Activated naive CD8-positive, alpha-beta T cell treated with anti-CD3 and anti-CD28 coated beads, Interleukin-2, amount 10 ng/mL, durations not matched to agents 7 days and 5 days (primary cell): ENCODE measurements at regions not wholly inside any gene's neighbourhood (a gene's known extent, or its start where the extent isn't known, plus 50 kb on each side); places are given as distances from the start of the nearest gene placed in this dataset.

Experiments used
- ATAC-seq: fragments of 150-1000 bp; cut with Tn5 transposase; one replicate; pipeline ENCODE4 v1.10.0; 2021; ENCODE audit warnings: low read depth, moderate library complexity
- POLR2A ChIA-PET: fragments of 350-600 bp; sonication (Branson Sonifier 250); formaldehyde crosslinking; loops from one replicate; lab custom pipeline; 2021; ENCODE audit warnings: antibody characterized with exemption; lab: Charles Lee
- DNase-seq: peaks from one replicate; pipeline ENCODE4 v3.0.0; 2021
- H3K27ac Mint-ChIP-seq: one replicate; pipeline ENCODE4 v1.8.0; 2022; ENCODE audit warnings: mild to moderate bottlenecking, mixed read lengths
- H3K27me3 Mint-ChIP-seq: one replicate; pipeline ENCODE4 v1.8.0; 2022; ENCODE audit warnings: mild to moderate bottlenecking, moderate library complexity, mixed read lengths
- H3K36me3 Mint-ChIP-seq: one replicate; pipeline ENCODE4 v1.8.0; 2021; ENCODE audit warnings: mild to moderate bottlenecking, mixed read lengths
- H3K4me1 Mint-ChIP-seq: one replicate; pipeline ENCODE4 v1.8.0; 2021; ENCODE audit warnings: mixed read lengths
- H3K4me3 Mint-ChIP-seq: one replicate; pipeline ENCODE4 v1.8.0; 2022; ENCODE audit warnings: mild to moderate bottlenecking, moderate library complexity, mixed read lengths
- H3K9me3 Mint-ChIP-seq: one replicate; pipeline ENCODE4 v1.8.0; 2021; ENCODE audit warnings: mixed read lengths

- Mint-ChIP-seq H3K9me3 (no peaks in the 10 kb centered on the region), H3K27me3 (no peaks in the 10 kb centered on the region), H3K4me3 (no peak overlapping the region), H3K36me3 (no peaks in the 10 kb centered on the region), H3K4me1 (no peaks in the 10 kb centered on the region), H3K27ac (no peak overlapping the region)
- no peak for ATAC-seq
- no peak for DNase-seq
- POLR2A ChIA-PET = no interaction called here
Observed at GRCh38 chr4:124282301-124282898, 430.1 kb downstream of the ANKRD50 start.

GRCh38 chr4:124288706-124289486 is 423.6 kb downstream of the ANKRD50 start:
- no peak for DNase-seq
- H3K9me3 Mint-ChIP-seq = no peaks in the 10 kb centered on the region
- H3K36me3 Mint-ChIP-seq = no peaks in the 10 kb centered on the region
- H3K27ac Mint-ChIP-seq = no peak overlapping the region
- H3K27me3 Mint-ChIP-seq = no peaks in the 10 kb centered on the region
- H3K4me3 Mint-ChIP-seq = no peak overlapping the region
- POLR2A ChIA-PET = no interaction called here
- no peaks in the 10 kb centered on the region for H3K4me1 Mint-ChIP-seq
- no peak for ATAC-seq

GRCh38 chr4:124290678-124291077 is 421.9 kb downstream of the ANKRD50 start:
- POLR2A ChIA-PET = no interaction called here
- no peaks in the 10 kb centered on the region for H3K4me1 Mint-ChIP-seq
- no peak overlapping the region for H3K27ac Mint-ChIP-seq
- H3K4me3 Mint-ChIP-seq = no peak overlapping the region
- no peak for DNase-seq
- no peaks in the 10 kb centered on the region for H3K27me3 Mint-ChIP-seq
- no peaks in the 10 kb centered on the region for H3K36me3 Mint-ChIP-seq
- ATAC-seq = no peak
- no peaks in the 10 kb centered on the region for H3K9me3 Mint-ChIP-seq

GRCh38 chr4:124295413-124295812 is 417.1 kb downstream of the ANKRD50 start:
- Mint-ChIP-seq H3K36me3 (no peaks in the 10 kb centered on the region), H3K9me3 (no peaks in the 10 kb centered on the region), H3K4me1 (no peaks in the 10 kb centered on the region), H3K27me3 (no peaks in the 10 kb centered on the region), H3K27ac (no peak overlapping the region), H3K4me3 (no peak overlapping the region)
- ATAC-seq = no peak
- DNase-seq = no peak
- POLR2A ChIA-PET = no interaction called here

GRCh38 chr4:124304941-124305340 is 407.6 kb downstream of the ANKRD50 start:
- Mint-ChIP-seq H3K27ac (no peak overlapping the region), H3K27me3 (peaks cover 5% of the 10 kb centered on the region), H3K9me3 (no peaks in the 10 kb centered on the region), H3K4me3 (no peak overlapping the region), H3K4me1 (no peaks in the 10 kb centered on the region), H3K36me3 (no peaks in the 10 kb centered on the region)
- POLR2A ChIA-PET = no interaction called here
- no peak for ATAC-seq
- no peak for DNase-seq

- no peaks in the 10 kb centered on the region for H3K4me1 Mint-ChIP-seq
- H3K9me3 Mint-ChIP-seq = no peaks in the 10 kb centered on the region
- no peaks in the 10 kb centered on the region for H3K36me3 Mint-ChIP-seq
- POLR2A ChIA-PET = no interaction called here
- no peak for ATAC-seq
- H3K4me3 Mint-ChIP-seq = no peak overlapping the region
- H3K27me3 Mint-ChIP-seq = peaks cover 5% of the 10 kb centered on the region
- DNase-seq = no peak
- H3K27ac Mint-ChIP-seq = no peak overlapping the region
Observed at GRCh38 chr4:124306352-124306751, 406.2 kb downstream of the ANKRD50 start.

- ATAC-seq (no peak), DNase-seq (no peak)
- H3K27ac Mint-ChIP-seq = no peak overlapping the region
- no peak overlapping the region for H3K4me3 Mint-ChIP-seq
- H3K27me3 Mint-ChIP-seq = peaks cover 5% of the 10 kb centered on the region
- no peaks in the 10 kb centered on the region for H3K9me3 Mint-ChIP-seq
- POLR2A ChIA-PET = no interaction called here
- no peaks in the 10 kb centered on the region for H3K4me1 Mint-ChIP-seq
- H3K36me3 Mint-ChIP-seq = no peaks in the 10 kb centered on the region
Observed at GRCh38 chr4:124307143-124307542, 405.4 kb downstream of the ANKRD50 start.

GRCh38 chr4:124318292-124318691 is 394.2 kb downstream of the ANKRD50 start:
- Mint-ChIP-seq H3K4me1 (no peaks in the 10 kb centered on the region), H3K36me3 (no peaks in the 10 kb centered on the region), H3K27ac (no peak overlapping the region), H3K27me3 (peaks cover 5% of the 10 kb centered on the region), H3K4me3 (no peak overlapping the region), H3K9me3 (no peaks in the 10 kb centered on the region)
- DNase-seq (no peak), ATAC-seq (no peak)
- POLR2A ChIA-PET = no interaction called here

GRCh38 chr4:124321364-124321763 is 391.2 kb downstream of the ANKRD50 start:
- Mint-ChIP-seq H3K4me1 (no peaks in the 10 kb centered on the region), H3K36me3 (no peaks in the 10 kb centered on the region), H3K27me3 (peaks cover 5% of the 10 kb centered on the region), H3K27ac (no peak overlapping the region), H3K9me3 (no peaks in the 10 kb centered on the region), H3K4me3 (no peak overlapping the region)
- ATAC-seq (no peak), DNase-seq (no peak)
- POLR2A ChIA-PET = no interaction called here

- DNase-seq = no peak
- Mint-ChIP-seq H3K4me3 (no peak overlapping the region), H3K36me3 (no peaks in the 10 kb centered on the region), H3K27me3 (peaks cover 3% of the 10 kb centered on the region), H3K27ac (no peak overlapping the region), H3K9me3 (no peaks in the 10 kb centered on the region), H3K4me1 (no peaks in the 10 kb centered on the region)
- POLR2A ChIA-PET = no interaction called here
- no peak for ATAC-seq
Observed at GRCh38 chr4:124322234-124323065, 390.1 kb downstream of the ANKRD50 start.

GRCh38 chr4:124325690-124326089 is 386.8 kb downstream of the ANKRD50 start:
- H3K27ac Mint-ChIP-seq = no peak overlapping the region
- peaks cover 3% of the 10 kb centered on the region for H3K27me3 Mint-ChIP-seq
- no peaks in the 10 kb centered on the region for H3K9me3 Mint-ChIP-seq
- H3K4me3 Mint-ChIP-seq = no peak overlapping the region
- no peaks in the 10 kb centered on the region for H3K4me1 Mint-ChIP-seq
- POLR2A ChIA-PET = no interaction called here
- no peak for ATAC-seq
- no peaks in the 10 kb centered on the region for H3K36me3 Mint-ChIP-seq
- DNase-seq = no peak

GRCh38 chr4:124329134-124329533 is 383.4 kb downstream of the ANKRD50 start:
- POLR2A ChIA-PET = no interaction called here
- Mint-ChIP-seq H3K4me3 (no peak overlapping the region), H3K9me3 (no peaks in the 10 kb centered on the region), H3K36me3 (no peaks in the 10 kb centered on the region), H3K4me1 (no peaks in the 10 kb centered on the region), H3K27ac (no peak overlapping the region), H3K27me3 (no peaks in the 10 kb centered on the region)
- ATAC-seq = no peak
- DNase-seq = no peak

- Mint-ChIP-seq H3K4me1 (no peaks in the 10 kb centered on the region), H3K4me3 (no peak overlapping the region), H3K27ac (no peak overlapping the region), H3K36me3 (no peaks in the 10 kb centered on the region), H3K9me3 (no peaks in the 10 kb centered on the region), H3K27me3 (peaks cover 2% of the 10 kb centered on the region)
- ATAC-seq (no peak), DNase-seq (no peak)
- POLR2A ChIA-PET = no interaction called here
Observed at GRCh38 chr4:124330045-124330444, 382.5 kb downstream of the ANKRD50 start.

- peaks cover 2% of the 10 kb centered on the region for H3K27me3 Mint-ChIP-seq
- no peaks in the 10 kb centered on the region for H3K36me3 Mint-ChIP-seq
- no peaks in the 10 kb centered on the region for H3K9me3 Mint-ChIP-seq
- H3K4me1 Mint-ChIP-seq = no peaks in the 10 kb centered on the region
- POLR2A ChIA-PET = no interaction called here
- DNase-seq (no peak), ATAC-seq (no peak)
- no peak overlapping the region for H3K27ac Mint-ChIP-seq
- H3K4me3 Mint-ChIP-seq = no peak overlapping the region
Observed at GRCh38 chr4:124331781-124332180, 380.8 kb downstream of the ANKRD50 start.
